Kidney (tissue), 13 donors: ENCODE measurements at regions not wholly inside any gene's neighbourhood (a gene's known extent, or its start where the extent isn't known, plus 50 kb on each side); places are given as distances from the start of the nearest gene placed in this dataset.
"Not testable (repeated sequence)": the region's sequence is repeated elsewhere in the genome, so short reads cannot be mapped to it uniquely, and the experiment has no call there.

Source experiments
- DNase-seq, 5 donors: peaks; one replicate each; pipeline ENCODE4 v3.0.0-alpha.2; 2013 to 2020
- FAIRE-seq: peaks from 2 replicates; lab custom pipeline; 2012; peaks lifted over from hg19 to GRCh38; lab: Jason Lieb, UNC
- H3K27ac ChIP-seq, 2 donors: one replicate each; pipeline ENCODE4 v1.7.0; 2013; ENCODE audit warnings: low read depth in 2 of 2, low read length in 2 of 2, inconsistent platforms in 1 of 2
- H3K27me3 ChIP-seq: one replicate; pipeline ENCODE4 v1.7.1; 2013; ENCODE audit warnings: low read length, inconsistent platforms; ENCODE audit not compliant: control insufficient read depth, insufficient read depth
- H3K36me3 ChIP-seq, 3 donors: one replicate each; pipeline versions ENCODE4 v1.7.0 to v1.7.1; 2013; ENCODE audit warnings: low read length in 3 of 3, control low read depth in 1 of 3, inconsistent platforms in 1 of 3; ENCODE audit not compliant: insufficient read depth in 3 of 3, control insufficient read depth in 2 of 3
- H3K4me1 ChIP-seq, 3 donors: one replicate each; pipeline versions ENCODE4 v1.7.0 to v1.7.1; 2013; ENCODE audit warnings: low read length in 3 of 3, inconsistent platforms in 1 of 3, low read depth in 1 of 3; ENCODE audit not compliant: control insufficient read depth in 2 of 3, insufficient read depth in 2 of 3
- H3K4me3 ChIP-seq, 3 donors: one replicate each; pipeline versions ENCODE4 v1.7.0 to v1.8.1; 2013; ENCODE audit warnings: low read length in 3 of 3, control low read depth in 1 of 3, inconsistent platforms in 1 of 3
- H3K9ac ChIP-seq, 3 donors: one replicate each; pipeline versions ENCODE4 v1.7.0 to v1.7.1; 2013; ENCODE audit warnings: low read length in 3 of 3, control low read depth in 1 of 3, inconsistent platforms in 1 of 3
- H3K9me3 ChIP-seq, 3 donors: one replicate each; pipeline versions ENCODE4 v1.7.0 to v1.7.1; 2013; ENCODE audit warnings: low read length in 3 of 3, control low read depth in 1 of 3, inconsistent platforms in 1 of 3; ENCODE audit not compliant: control insufficient read depth in 2 of 3, insufficient read depth in 1 of 3
- intact Hi-C: fragments of 100-400 bp; cut with DNase I; formaldehyde crosslinking; loops from one replicate; pipeline ENCODE4 v1.11.1; 2022
- TF ChIP-seq, protein P1 (sequence below): IDR thresholded peaks from 3 replicates; pipeline ENCODE4 v1.5.1; 2012; ENCODE audit warnings: mild to moderate bottlenecking, moderate library complexity, borderline replicate concordance; ENCODE audit not compliant: insufficient read depth; ENCODE audit errors: extremely low read depth
- donor health status: control.
- donor health status: control.
- donor health status: control.
- donor health status: control.
- donor health status: control.
- donor health status: DM: yes; HTN: yes; CAD: no.
- donor health status: Normal renal cell carcinoma (clear cell type).

DNA sequence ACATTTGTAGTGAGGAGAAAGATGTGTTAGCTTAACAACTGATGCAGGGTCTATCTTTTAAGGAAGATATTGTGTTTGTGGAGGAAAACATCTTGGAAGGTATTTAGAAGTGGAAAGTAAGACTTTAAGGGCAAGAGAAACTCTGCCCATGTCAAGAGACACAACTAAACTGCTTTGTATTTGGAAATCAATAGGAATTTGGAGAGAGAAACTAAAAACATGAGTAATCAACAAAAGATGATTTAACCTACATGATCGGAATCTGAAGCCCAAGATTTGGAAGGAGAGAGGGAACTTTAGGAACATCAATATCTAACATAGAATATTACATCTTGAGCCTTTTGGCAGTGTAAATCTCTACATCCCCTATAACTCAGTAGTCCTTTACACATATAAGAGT lies 184.2 kb upstream of the COL3A1 start:
- FAIRE-seq (no peak), DNase-seq (no peak)
- no peaks in the 10 kb centered on the region for H3K27me3 ChIP-seq
- intact Hi-C loops = no loop called here
- H3K9me3 ChIP-seq = no peaks in the 10 kb centered on the region
- TF ChIP-seq, protein P1, sequence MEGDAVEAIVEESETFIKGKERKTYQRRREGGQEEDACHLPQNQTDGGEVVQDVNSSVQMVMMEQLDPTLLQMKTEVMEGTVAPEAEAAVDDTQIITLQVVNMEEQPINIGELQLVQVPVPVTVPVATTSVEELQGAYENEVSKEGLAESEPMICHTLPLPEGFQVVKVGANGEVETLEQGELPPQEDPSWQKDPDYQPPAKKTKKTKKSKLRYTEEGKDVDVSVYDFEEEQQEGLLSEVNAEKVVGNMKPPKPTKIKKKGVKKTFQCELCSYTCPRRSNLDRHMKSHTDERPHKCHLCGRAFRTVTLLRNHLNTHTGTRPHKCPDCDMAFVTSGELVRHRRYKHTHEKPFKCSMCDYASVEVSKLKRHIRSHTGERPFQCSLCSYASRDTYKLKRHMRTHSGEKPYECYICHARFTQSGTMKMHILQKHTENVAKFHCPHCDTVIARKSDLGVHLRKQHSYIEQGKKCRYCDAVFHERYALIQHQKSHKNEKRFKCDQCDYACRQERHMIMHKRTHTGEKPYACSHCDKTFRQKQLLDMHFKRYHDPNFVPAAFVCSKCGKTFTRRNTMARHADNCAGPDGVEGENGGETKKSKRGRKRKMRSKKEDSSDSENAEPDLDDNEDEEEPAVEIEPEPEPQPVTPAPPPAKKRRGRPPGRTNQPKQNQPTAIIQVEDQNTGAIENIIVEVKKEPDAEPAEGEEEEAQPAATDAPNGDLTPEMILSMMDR = no peak
- no peaks in the 10 kb centered on the region for H3K4me1 ChIP-seq
- no peaks in the 10 kb centered on the region for H3K36me3 ChIP-seq
- no peak overlapping the region for H3K4me3 ChIP-seq
- no peak overlapping the region for H3K9ac ChIP-seq
- no peak overlapping the region for H3K27ac ChIP-seq

DNA sequence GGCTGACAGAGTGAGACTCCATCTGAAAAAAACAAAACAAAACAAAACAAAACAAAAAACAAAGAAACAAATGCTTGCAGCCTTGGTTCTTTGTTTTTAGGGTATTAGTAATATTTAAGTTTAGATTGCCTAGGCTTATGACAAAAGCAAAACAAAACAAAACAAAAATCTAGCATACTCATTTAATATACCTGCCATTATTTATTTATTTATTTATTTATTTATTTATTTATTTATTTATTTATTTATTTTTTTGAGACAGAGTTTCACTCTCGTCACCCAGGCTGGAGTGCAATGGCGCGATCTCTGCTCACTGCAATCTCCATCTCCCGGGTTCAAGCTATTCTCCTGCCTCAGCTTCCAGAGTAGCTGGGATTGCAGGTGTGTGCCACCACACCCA lies 179.7 kb upstream of the COL3A1 start:
- DNase-seq, H3K4me3 ChIP-seq, H3K9ac ChIP-seq, H3K36me3 ChIP-seq, H3K4me1 ChIP-seq, H3K9me3 ChIP-seq, H3K27ac ChIP-seq, FAIRE-seq, intact Hi-C loops, H3K27me3 ChIP-seq: not testable (repeated sequence)

DNA sequence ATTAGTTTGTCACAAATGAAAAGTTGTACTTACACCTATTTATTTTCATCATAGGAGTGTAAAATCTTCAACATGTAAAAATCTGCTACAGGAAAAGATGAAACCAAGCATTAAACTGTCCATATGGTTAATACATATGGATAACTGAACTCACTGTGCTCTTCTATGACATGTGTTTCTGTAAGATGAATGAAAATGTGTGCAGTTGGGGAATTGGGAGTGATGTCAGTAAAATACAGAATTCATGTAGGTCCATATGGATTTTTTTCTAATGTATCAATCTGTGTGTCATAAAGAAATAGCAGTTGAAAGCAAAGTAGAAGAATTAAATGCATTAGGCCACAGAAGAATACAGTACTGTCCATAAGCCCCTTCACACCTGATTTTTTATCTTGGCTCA lies 178.4 kb upstream of the COL3A1 start:
- DNase-seq = no peak

DNA sequence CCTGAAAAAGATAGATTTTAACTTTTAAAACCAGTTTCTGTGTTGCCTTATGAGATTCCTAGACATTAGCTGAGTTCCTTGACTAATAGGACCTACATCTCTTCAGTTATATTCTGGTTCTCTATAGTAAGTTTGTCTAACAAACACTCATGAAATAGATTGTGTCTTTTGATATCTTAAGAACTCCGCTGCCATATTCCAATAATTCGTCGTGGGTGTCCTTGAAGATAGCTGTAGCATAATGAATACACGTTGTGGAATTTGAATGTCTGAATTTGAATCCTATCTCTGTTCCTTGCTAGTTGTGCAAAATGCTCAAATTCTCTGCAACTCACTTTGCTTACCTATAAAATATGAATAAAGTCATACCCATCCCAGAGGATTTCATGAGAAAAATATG lies 176.8 kb upstream of the COL3A1 start:
- no peaks in the 10 kb centered on the region for H3K36me3 ChIP-seq
- H3K27me3 ChIP-seq = no peaks in the 10 kb centered on the region
- H3K9ac ChIP-seq = no peak overlapping the region
- H3K4me3 ChIP-seq = no peak overlapping the region
- no peaks in the 10 kb centered on the region for H3K9me3 ChIP-seq
- no peak for DNase-seq
- no peak overlapping the region for H3K27ac ChIP-seq
- intact Hi-C loops = no loop called here
- H3K4me1 ChIP-seq = no peaks in the 10 kb centered on the region
- TF ChIP-seq, protein P1 = no peak
- FAIRE-seq = no peak

More for the DNA sequence above, 178.4 kb upstream of the COL3A1 start:
- no peak overlapping the region for H3K27ac ChIP-seq
- no peaks in the 10 kb centered on the region for H3K27me3 ChIP-seq
- no peak overlapping the region for H3K9ac ChIP-seq
- no peaks in the 10 kb centered on the region for H3K9me3 ChIP-seq
- TF ChIP-seq, protein P1 = no peak
- H3K4me3 ChIP-seq = no peak overlapping the region
- FAIRE-seq = no peak
- intact Hi-C loops = no loop called here
- no peaks in the 10 kb centered on the region for H3K4me1 ChIP-seq
- no peaks in the 10 kb centered on the region for H3K36me3 ChIP-seq
